Neuronal stem cell (in vitro differentiated cells): ENCODE measurements at regions not wholly inside any gene's neighbourhood (a gene's known extent, or its start where the extent isn't known, plus 50 kb on each side); places are given as distances from the start of the nearest gene placed in this dataset.

Experiments
- DNase-seq: peaks from one replicate; pipeline ENCODE4 v3.0.0-alpha.2; 2013; ENCODE audit warnings: low spot score
- H2AFZ ChIP-seq: one replicate; pipeline ENCODE4 v1.6.1; 2013; ENCODE audit warnings: mild to moderate bottlenecking, low read length, inconsistent platforms
- H2AK5ac ChIP-seq: 2 replicates; pipeline ENCODE4 v1.6.1; 2013; ENCODE audit warnings: low read depth, mild to moderate bottlenecking, inconsistent platforms, low read length, moderate library complexity, mixed read lengths
- H2BK120ac ChIP-seq: 2 replicates; pipeline ENCODE4 v1.6.1; 2013; ENCODE audit warnings: low read depth, mild to moderate bottlenecking, inconsistent platforms, low read length, moderate library complexity, mixed read lengths
- H2BK12ac ChIP-seq: one replicate; pipeline ENCODE4 v1.6.1; 2013; ENCODE audit warnings: low read length, inconsistent platforms
- H2BK15ac ChIP-seq: 2 replicates; pipeline ENCODE4 v1.6.1; 2013; ENCODE audit warnings: mild to moderate bottlenecking, low read length, inconsistent platforms, mixed read lengths
- H2BK5ac ChIP-seq: one replicate; pipeline ENCODE4 v1.6.1; 2013; ENCODE audit warnings: inconsistent platforms, mild to moderate bottlenecking, low read length, moderate library complexity
- H3K14ac ChIP-seq: one replicate; pipeline ENCODE4 v1.6.1; 2013; ENCODE audit warnings: low read length, inconsistent platforms
- H3K18ac ChIP-seq: 2 replicates; pipeline ENCODE4 v1.6.1; 2013; ENCODE audit warnings: low read length, inconsistent platforms
- H3K23ac ChIP-seq: 2 replicates; pipeline ENCODE4 v1.6.1; 2013; ENCODE audit warnings: low read depth, mild to moderate bottlenecking, mixed read lengths, low read length, inconsistent platforms; ENCODE audit not compliant: poor library complexity
- H3K27ac ChIP-seq: replicated peaks from 3 replicates; pipeline ENCODE4 v1.5.1; 2013; ENCODE audit warnings: low read length, inconsistent platforms
- H3K27me3 ChIP-seq, 3 experiments: 2 replicates each; pipeline ENCODE4 v1.6.1; 2013; ENCODE audit warnings: low read length in 3 of 3, mild to moderate bottlenecking in 2 of 3, inconsistent platforms in 1 of 3, low read depth in 1 of 3, mixed read lengths in 1 of 3, moderate library complexity in 1 of 3; ENCODE audit not compliant: control insufficient read depth in 3 of 3, insufficient read depth in 3 of 3
- H3K36me3 ChIP-seq, 2 donors: replicated peaks in 1 of 2; 2 replicates each; pipeline ENCODE4 v1.6.1; 2013; ENCODE audit warnings: low read length in 2 of 2; ENCODE audit not compliant: control insufficient read depth in 2 of 2, insufficient read depth in 2 of 2
- H3K4ac ChIP-seq: 2 replicates; pipeline ENCODE4 v1.6.1; 2013; ENCODE audit warnings: inconsistent platforms, mild to moderate bottlenecking, low read length, moderate library complexity
- H3K4me1 ChIP-seq, 2 donors: 1 replicate in 1 of 2; 2 replicates in 1 of 2; pipeline ENCODE4 v1.6.1; 2013; ENCODE audit warnings: low read length in 2 of 2, low read depth in 1 of 2; ENCODE audit not compliant: control insufficient read depth in 2 of 2, insufficient read depth in 1 of 2
- H3K4me2 ChIP-seq: one replicate; pipeline ENCODE4 v1.6.1; 2013; ENCODE audit warnings: mild to moderate bottlenecking, low read length, inconsistent platforms; ENCODE audit not compliant: insufficient read depth, poor library complexity, severe bottlenecking
- H3K4me3 ChIP-seq, 2 donors: 2 replicates each; pipeline ENCODE4 v1.5.1; 2013; ENCODE audit warnings: low read length in 2 of 2, mild to moderate bottlenecking in 2 of 2, inconsistent platforms in 1 of 2, moderate library complexity in 1 of 2
- H3K79me1 ChIP-seq: one replicate; pipeline ENCODE4 v1.6.1; 2013; ENCODE audit warnings: low read depth, mild to moderate bottlenecking, inconsistent platforms, low read length, moderate library complexity
- H3K9ac ChIP-seq: one replicate; pipeline ENCODE4 v1.6.1; 2013; ENCODE audit warnings: mild to moderate bottlenecking, low read depth, low read length, inconsistent platforms; ENCODE audit not compliant: poor library complexity
- H3K9me3 ChIP-seq, 2 donors: replicated peaks in 1 of 2; 2 replicates each; pipeline versions ENCODE3 to v1.6.1; 2013; ENCODE audit warnings: low read length in 2 of 2, mild to moderate bottlenecking in 2 of 2, inconsistent platforms in 1 of 2, low read depth in 1 of 2, mixed read lengths in 1 of 2, moderate library complexity in 1 of 2; ENCODE audit not compliant: control insufficient read depth in 2 of 2, insufficient read depth in 1 of 2
- H4K8ac ChIP-seq: one replicate; pipeline ENCODE4 v1.6.1; 2013; ENCODE audit warnings: low read depth, mild to moderate bottlenecking, inconsistent platforms, low read length, moderate library complexity
- H4K91ac ChIP-seq: one replicate; pipeline ENCODE4 v1.6.1; 2013; ENCODE audit warnings: low read length, low read depth, mild to moderate bottlenecking, inconsistent platforms; ENCODE audit not compliant: poor library complexity
- WGBS, 2 donors: extraction: QIAGEN DNeasy Blood & Tissue Kit; methylation state at CpG; one replicate each; pipeline ENCODE4 v1.1.7; 2013; ENCODE audit warnings: missing lambda C conversion rate in 2 of 2, mixed read lengths in 1 of 2; ENCODE audit not compliant: insufficient read length in 2 of 2, insufficient replicate concordance in 1 of 2; ENCODE audit errors: extremely low coverage in 2 of 2; 5-methylcytosine and 5-hydroxymethylcytosine counted together

- no peaks in the 10 kb centered on the region for H3K36me3 ChIP-seq
- no peak overlapping the region for H3K23ac ChIP-seq
- no peak overlapping the region for H2BK120ac ChIP-seq
- no peak overlapping the region for H3K4me2 ChIP-seq
- no peak for DNase-seq
- H3K4me1 ChIP-seq, result peaks cover 2 to 19% of the 10 kb centered on the region in 2 donors
- no peaks in the 10 kb centered on the region for H3K27me3 ChIP-seq
- no CpG with 5 or more reads among the region's 3 CpGs for WGBS, 2 donors
- no peaks in the 10 kb centered on the region for H3K79me1 ChIP-seq
- H3K4me3 ChIP-seq, result no peak overlapping the region
- H2BK15ac ChIP-seq, result no peak overlapping the region
- H2BK5ac ChIP-seq, result no peak overlapping the region
- no peak overlapping the region for H4K8ac ChIP-seq
- no peak overlapping the region for H2AFZ ChIP-seq
- H3K9ac ChIP-seq, result no peak overlapping the region
- no peak overlapping the region for H2AK5ac ChIP-seq
- H4K91ac ChIP-seq, result no peak overlapping the region
- no peak overlapping the region for H3K27ac ChIP-seq
- H3K4ac ChIP-seq, result no peak overlapping the region
- peaks cover 0 to 5% of the 10 kb centered on the region in 2 donors for H3K9me3 ChIP-seq
- H3K18ac ChIP-seq, result peak overlapping the region; percentile 39
- no peak overlapping the region for H3K14ac ChIP-seq
- H2BK12ac ChIP-seq, result no peak overlapping the region
Measured at GRCh38 chr2:234590076-234590475, 93.2 kb upstream of the ARL4C start.

GRCh38 chr2:234588054-234588430 is 91.2 kb upstream of the ARL4C start:
- Histone ChIP-seq H2BK12ac (no peak overlapping the region), H3K4ac (no peak overlapping the region), H4K91ac (no peak overlapping the region), H3K79me1 (no peaks in the 10 kb centered on the region), H3K23ac (no peak overlapping the region), H2AK5ac (no peak overlapping the region), H3K27me3 (no peaks in the 10 kb centered on the region), H2AFZ (no peak overlapping the region), H3K9ac (no peak overlapping the region), H2BK5ac (no peak overlapping the region), H3K18ac (no peak overlapping the region), H2BK120ac (no peak overlapping the region), H2BK15ac (no peak overlapping the region), H3K27ac (no peak overlapping the region), H3K9me3 (peaks cover 0 to 4% of the 10 kb centered on the region in 2 donors), H3K4me3 (no peak overlapping the region), H3K4me1 (peaks cover 2 to 19% of the 10 kb centered on the region in 2 donors), H3K36me3 (no peaks in the 10 kb centered on the region), H3K4me2 (no peak overlapping the region), H4K8ac (no peak overlapping the region), H3K14ac (no peak overlapping the region)
- no peak for DNase-seq
- 100% methylated on average over 1 of the region's 4 CpGs for WGBS, 2 donors

GRCh38 chr2:234587341-234588053 is 90.6 kb upstream of the ARL4C start:
- no peak overlapping the region for H2BK120ac ChIP-seq
- no peak overlapping the region for H3K14ac ChIP-seq
- no peak overlapping the region for H3K4ac ChIP-seq
- no peak overlapping the region for H3K9ac ChIP-seq
- no peaks in the 10 kb centered on the region for H3K36me3 ChIP-seq
- WGBS, 2 donors, result no CpG with 5 or more reads among the region's 6 CpGs
- no peak overlapping the region for H2BK5ac ChIP-seq
- H2AK5ac ChIP-seq, result no peak overlapping the region
- H3K27ac ChIP-seq, result no peak overlapping the region
- H3K4me1 ChIP-seq, result peaks cover 2 to 19% of the 10 kb centered on the region in 2 donors
- no peak overlapping the region for H3K4me2 ChIP-seq
- no peak overlapping the region for H2BK12ac ChIP-seq
- H4K91ac ChIP-seq, result no peak overlapping the region
- no peak overlapping the region for H3K23ac ChIP-seq
- H3K4me3 ChIP-seq, result no peak overlapping the region
- H3K9me3 ChIP-seq, result peaks cover 0 to 4% of the 10 kb centered on the region in 2 donors
- no peak for DNase-seq
- no peaks in the 10 kb centered on the region for H3K27me3 ChIP-seq
- no peak overlapping the region for H2BK15ac ChIP-seq
- H4K8ac ChIP-seq, result no peak overlapping the region
- no peak overlapping the region for H3K18ac ChIP-seq
- H3K79me1 ChIP-seq, result no peaks in the 10 kb centered on the region
- H2AFZ ChIP-seq, result peak overlapping the region; percentile 24

- no CpG with 5 or more reads among the region's 4 CpGs for WGBS, 2 donors
- Histone ChIP-seq H2BK120ac (no peak overlapping the region), H3K9ac (no peak overlapping the region), H3K9me3 (peaks cover 2 to 4% of the 10 kb centered on the region in 2 donors), H3K23ac (no peak overlapping the region), H3K27me3 (peaks cover 0 to 3% (median 0%) of the 10 kb centered on the region in 3 experiments), H4K91ac (no peak overlapping the region), H3K14ac (no peak overlapping the region), H2BK5ac (no peak overlapping the region), H2BK12ac (no peak overlapping the region), H2BK15ac (no peak overlapping the region), H3K79me1 (no peaks in the 10 kb centered on the region), H3K36me3 (no peaks in the 10 kb centered on the region), H3K4me1 (peaks cover 8 to 20% of the 10 kb centered on the region in 2 donors), H2AK5ac (no peak overlapping the region), H3K27ac (no peak overlapping the region), H4K8ac (no peak overlapping the region), H3K4me2 (no peak overlapping the region), H3K4me3 (no peak overlapping the region), H2AFZ (no peak overlapping the region), H3K4ac (no peak overlapping the region), H3K18ac (no peak overlapping the region)
- DNase-seq, result no peak
Measured at GRCh38 chr2:234583331-234583730, 86.5 kb upstream of the ARL4C start.
